ENCODE measurements at regions not wholly inside any gene's neighbourhood (a gene's known extent, or its start where the extent isn't known, plus 50 kb on each side); places are given as distances from the start of the nearest gene placed in this dataset.

GRCh38 chr16:16908077-16908476 is 529.1 kb downstream of the NPIPA7 start:
- 97% methylated on average over 5 of the region's 5 CpGs; no CpG with 5 or more reads in 1 of the 2 experiments for WGBS, 2 experiments (ENCODE audit: extremely low coverage in 1 of 2, insufficient coverage in 1 of 2, insufficient read length in 1 of 2, insufficient replicate concordance in 2 of 2, low coverage in 1 of 2, low lambda C conversion rate in 2 of 2, missing lambda C conversion rate in 1 of 2)
- no peaks in the 10 kb centered on the region for H4K20me1 ChIP-seq (replicated peaks in 1 of 2; ENCODE audit: control insufficient read depth in 1 of 2, insufficient read depth in 2 of 2, low read length in 2 of 2)
- no peak overlapping the region for H3K23ac ChIP-seq (ENCODE audit: insufficient read length)
- FAIRE-seq (no peak), DNase-seq (ENCODE audit: low read depth in 1 of 2, low spot score in 2 of 2) (no peak)
- H3K9ac ChIP-seq (replicated peaks in 1 of 4; ENCODE audit: extremely low read depth in 1 of 4, low read depth in 3 of 4, low read length in 3 of 4), result no peak overlapping the region
- H3K4ac ChIP-seq (replicated peaks; ENCODE audit: insufficient read length, low read depth, low read length), result no peak overlapping the region
- no peak overlapping the region for H3K4me3 ChIP-seq (ENCODE audit: extremely low read depth in 1 of 4, insufficient read depth in 2 of 4, low read depth in 3 of 4, low read length in 4 of 4)
- H3K18ac ChIP-seq (ENCODE audit: extremely low read depth, low read length), result no peak overlapping the region
- H4K5ac ChIP-seq (ENCODE audit: insufficient read length, low read depth, low read length), result no peak overlapping the region
- no peak overlapping the region for H2AK5ac ChIP-seq (ENCODE audit: low read depth, low read length)
- H4K8ac ChIP-seq (ENCODE audit: extremely low read depth, insufficient read depth, low read length), result no peak overlapping the region
- ChIA-PET POLR2A (ENCODE audit: partially characterized antibody) (no interaction called here), CTCF (ENCODE audit: partially characterized antibody) (interaction anchor here (0.8 kb wide), 1 partner anchor 17 kb away, joined by 4 read pairs; no protein-coding TSS in a partner anchor)
- H2BK12ac ChIP-seq (ENCODE audit: low read depth, low read length), result no peak overlapping the region
- no peak overlapping the region for H2AFZ ChIP-seq (ENCODE audit: low read length)
- no peaks in the 10 kb centered on the region for H3K79me1 ChIP-seq (ENCODE audit: low read depth, low read length)
- H3K4me2 ChIP-seq (ENCODE audit: insufficient read depth in 1 of 2, low read depth in 2 of 2, low read length in 2 of 2), result no peak overlapping the region
- H4K91ac ChIP-seq (replicated peaks; ENCODE audit: insufficient read length, low read length), result no peak overlapping the region
- H3K79me2 ChIP-seq (ENCODE audit: control insufficient read depth in 1 of 2, insufficient read depth in 2 of 2, low read length in 2 of 2), result no peaks in the 10 kb centered on the region
- H2BK120ac ChIP-seq (replicated peaks; ENCODE audit: low read depth, low read length), result no peak overlapping the region
- H3K27me3 ChIP-seq (replicated peaks in 1 of 4; ENCODE audit: control insufficient read depth in 3 of 4, extremely low read depth in 1 of 4, insufficient read depth in 3 of 4, low read length in 3 of 4), result no peaks in the 10 kb centered on the region
- H3K23me2 ChIP-seq (ENCODE audit: low read depth, low read length), result peaks cover 5% of the 10 kb centered on the region; the same call in 1 of the 2 replicates
- H3K27ac ChIP-seq (ENCODE audit: low read depth, low read length), result no peak overlapping the region
- H2BK15ac ChIP-seq (ENCODE audit: low read length), result no peak overlapping the region
- no peak overlapping the region for H3K56ac ChIP-seq (replicated peaks; ENCODE audit: insufficient read length, low read depth, low read length)
- H3K14ac ChIP-seq (ENCODE audit: insufficient read length), result no peak overlapping the region
- no peak overlapping the region for H2BK5ac ChIP-seq (ENCODE audit: low read depth, low read length)
- H3K4me1 ChIP-seq (replicated peaks in 1 of 4; ENCODE audit: control insufficient read depth in 3 of 4, insufficient read depth in 4 of 4, low read length in 3 of 4), result no peaks in the 10 kb centered on the region
- no peak overlapping the region for H2BK20ac ChIP-seq (ENCODE audit: low read length)
- no peaks in the 10 kb centered on the region for H3K36me3 ChIP-seq (ENCODE audit: control insufficient read depth in 2 of 4, insufficient read depth in 4 of 4, low read length in 3 of 4)
- H3K9me3 ChIP-seq (ENCODE audit: insufficient read depth in 2 of 2, low read depth in 1 of 2, low read length in 1 of 2), result peaks cover 2 to 3% of the 10 kb centered on the region in 2 experiments; a peak in 1 of 4 replicates
- TF ChIP-seq POLR2AphosphoS5 (IDR thresholded peaks at IDR 0.05; ENCODE audit: low read depth, low read length) (no peak), EZH2 (IDR thresholded peaks at IDR 0.05; ENCODE audit: low read depth, low read length, severe bottlenecking) (no peak), SAP30 (IDR thresholded peaks at IDR 0.05; ENCODE audit: insufficient read depth, insufficient replicate concordance, low read length) (no peak), CEBPB (IDR thresholded peaks at IDR 0.05; ENCODE audit: low read depth, low read length) (no peak)

Measured in H1 (cell line).